K562 (cell line): ENCODE measurements at regions not wholly inside any gene's neighbourhood (a gene's known extent, or its start where the extent isn't known, plus 50 kb on each side); places are given as distances from the start of the nearest gene placed in this dataset.

Experiments used
- ATAC-seq: fragments of 200-7000 bp; cut with Tn5 transposase; 3 replicates; pipeline ENCODE4 v1.9.1; 2020; ENCODE audit warnings: moderate library complexity
- BruUV-seq: library from RNA; stranded (reverse); fragments of 400-500 nt; replicated peaks from 2 replicates; lab custom pipeline; 2021; lab: Mats Ljungman, UMichigan
- CTCF ChIA-PET: fragments of 300-600 bp; formaldehyde crosslinking; extraction: SDS; loops from one replicate; lab custom pipeline; 2021; ENCODE audit warnings: low intra/inter-chr PET ratio; lab: Yijun Ruan, JAX
- POLR2A ChIA-PET: fragments of 300-600, 350-650 bp; sonication (Branson Sonifier 250); formaldehyde crosslinking; extraction: SDS; loops from one replicate; lab custom pipeline; 2021; ENCODE audit warnings: antibody characterized with exemption, inconsistent platforms; lab: Yijun Ruan, JAX
- DNase-seq, 4 experiments: peaks; one replicate each; pipeline versions ENCODE4 v3.0.0 to v3.0.0-alpha.2; 2011 to 2018; ENCODE audit warnings: low spot score in 3 of 4, mixed read lengths in 3 of 4; ENCODE audit errors: extremely low read depth in 1 of 4
- FAIRE-seq: peaks from 2 replicates; lab custom pipeline; 2011; peaks lifted over from hg19 to GRCh38; lab: Jason Lieb, UNC
- H2AFZ ChIP-seq: 2 replicates; pipeline ENCODE4 v1.6.0; 2011; ENCODE audit warnings: low read depth, low read length, control low read depth, inconsistent platforms
- H3K27ac ChIP-seq: fragments of 200-600 bp; 3 replicates; pipeline ENCODE4 v1.8.0; 2011; ENCODE audit warnings: low read depth, mild to moderate bottlenecking, control low read depth, inconsistent platforms, low read length, moderate library complexity, mixed read lengths; ENCODE audit errors: extremely low read depth
- H3K27me3 ChIP-seq, 2 experiments: fragments of 300-600 bp in 1 of 2; 2 replicates in 1 of 2; 3 replicates in 1 of 2; pipeline versions ENCODE4 v1.6.0 to v1.8.0; 2011; ENCODE audit warnings: inconsistent platforms in 2 of 2, low read length in 2 of 2, mild to moderate bottlenecking in 1 of 2, mixed read lengths in 1 of 2, moderate library complexity in 1 of 2; ENCODE audit not compliant: control insufficient read depth in 2 of 2, insufficient read depth in 2 of 2
- H3K36me3 ChIP-seq: fragments of 300-600 bp; 3 replicates; pipeline ENCODE4 v1.8.0; 2011; ENCODE audit warnings: mild to moderate bottlenecking, low read length, inconsistent platforms; ENCODE audit not compliant: control insufficient read depth, insufficient read depth
- H3K4me1 ChIP-seq, 2 experiments: fragments of 200-600 bp in 1 of 2; replicated peaks in 1 of 2; 2 replicates in 1 of 2; 3 replicates in 1 of 2; pipeline versions ENCODE4 v1.5.1 to v1.8.0; 2011; ENCODE audit warnings: inconsistent platforms in 2 of 2, low read length in 2 of 2, mild to moderate bottlenecking in 1 of 2, mixed read lengths in 1 of 2, moderate library complexity in 1 of 2; ENCODE audit not compliant: control insufficient read depth in 2 of 2, insufficient read depth in 2 of 2
- H3K4me2 ChIP-seq: 2 replicates; pipeline ENCODE4 v1.6.1; 2011; ENCODE audit warnings: low read length, control low read depth, inconsistent platforms, mixed read lengths; ENCODE audit not compliant: insufficient read depth
- H3K4me3 ChIP-seq: fragments of 200-600 bp; sonication (generic), shearing (Covaris generic); 2 replicates; pipeline ENCODE4 v1.5.1; 2016; ENCODE audit warnings: control low read depth, inconsistent platforms
- H3K79me2 ChIP-seq: fragments of 200-600 bp; 3 replicates; pipeline ENCODE4 v1.8.0; 2011; ENCODE audit warnings: low read length, inconsistent platforms; ENCODE audit not compliant: control insufficient read depth, insufficient read depth
- H3K9ac ChIP-seq, 2 experiments: 2 replicates each; pipeline versions ENCODE4 v1.6.0 to v1.6.1; 2011; ENCODE audit warnings: low read depth in 2 of 2, low read length in 2 of 2, control low read depth in 1 of 2, inconsistent platforms in 1 of 2, mild to moderate bottlenecking in 1 of 2, mixed read lengths in 1 of 2; ENCODE audit not compliant: insufficient read depth in 1 of 2
- H3K9me1 ChIP-seq: one replicate; pipeline ENCODE4 v1.6.0; 2011; ENCODE audit warnings: inconsistent platforms, mild to moderate bottlenecking, low read length, moderate library complexity; ENCODE audit not compliant: control insufficient read depth, insufficient read depth
- H3K9me3 ChIP-seq: replicated peaks from 2 replicates; pipeline ENCODE4 v1.5.1; 2011; ENCODE audit warnings: low read depth, low read length, inconsistent platforms; ENCODE audit not compliant: control insufficient read depth, insufficient read depth
- H4K20me1 ChIP-seq: replicated peaks from 2 replicates; pipeline ENCODE4 v1.6.1; 2011; ENCODE audit warnings: low read length, inconsistent platforms, mixed read lengths; ENCODE audit not compliant: control insufficient read depth, insufficient read depth
- KDM1A ChIP-seq, 2 experiments: fragments of 450-650 bp; IDR thresholded peaks; 2 replicates each; pipeline ENCODE4 v1.6.1; 2016; ENCODE audit warnings: mild to moderate bottlenecking in 2 of 2
- NR2C2 ChIP-seq, 2 experiments: fragments of 200-800 bp in 1 of 2; sonication (Bioruptor generic) in 1 of 2; sonication (generic) in 1 of 2; formaldehyde crosslinking in 1 of 2; IDR thresholded peaks; 2 replicates each; pipeline versions ENCODE4 v1.6.1 to v1.8.0; 2016 to 2022; ENCODE audit warnings: mild to moderate bottlenecking in 1 of 2, missing compliant biosample characterization in 1 of 2, missing genetic modification characterization in 1 of 2, missing genetic modification reagents in 1 of 2
- NUFIP1 ChIP-seq: fragments of 450-650 bp; IDR thresholded peaks from 2 replicates; pipeline ENCODE4 v1.6.1; 2018; ENCODE audit not compliant: partially characterized antibody
- PTTG1 ChIP-seq: fragments of 450-650 bp; IDR thresholded peaks from 2 replicates; pipeline ENCODE4 v1.6.1; 2016; ENCODE audit warnings: low read depth, mild to moderate bottlenecking, missing genetic modification characterization, missing compliant biosample characterization
- RFX5 ChIP-seq: IDR thresholded peaks from 2 replicates; pipeline ENCODE4 v1.6.1; 2011; ENCODE audit warnings: low read depth, mild to moderate bottlenecking, improper control_type of control experiment, low read length
- SMAD4 ChIP-seq: fragments of 250-450 bp; sonication (Bioruptor Pico); conservative IDR thresholded peaks from 2 replicates; pipeline ENCODE4 v1.8.0; 2021; ENCODE audit warnings: inconsistent platforms, mild to moderate bottlenecking, moderate library complexity
- SRSF3 ChIP-seq: fragments of 200-400 bp; formaldehyde crosslinking; IDR thresholded peaks from 2 replicates; pipeline ENCODE4 v1.6.1; 2016; ENCODE audit warnings: mild to moderate bottlenecking, low read length, moderate library complexity; ENCODE audit not compliant: insufficient read depth
- TAF15 ChIP-seq: fragments of 200-400 bp; formaldehyde crosslinking; IDR thresholded peaks from 2 replicates; pipeline ENCODE4 v1.6.1; 2017; ENCODE audit warnings: mild to moderate bottlenecking, low read depth, low read length, moderate library complexity
- TEAD4 ChIP-seq, 2 experiments: sonication (generic) in 1 of 2; formaldehyde crosslinking in 1 of 2; IDR thresholded peaks; 2 replicates each; pipeline versions ENCODE4 v1.6.1 to v1.8.0; 2012 to 2022; ENCODE audit warnings: borderline replicate concordance in 1 of 2, inconsistent platforms in 1 of 2, low read length in 1 of 2, mild to moderate bottlenecking in 1 of 2, missing genetic modification reagents in 1 of 2
- ZNF695 ChIP-seq: fragments of 450-650 bp; formaldehyde crosslinking; IDR thresholded peaks from 2 replicates; pipeline ENCODE4 v1.4.0; 2020; ENCODE audit warnings: mild to moderate bottlenecking, moderate library complexity
- WGBS: fragments of 100-300 bp; shearing (Covaris generic); methylation state at CpG from one replicate; pipeline ENCODE4 v1.1.6; 2016; ENCODE audit warnings: low coverage, mixed read lengths; ENCODE audit not compliant: insufficient coverage; ENCODE audit errors: missing lambda C conversion rate; 5-methylcytosine and 5-hydroxymethylcytosine counted together
- in situ Hi-C: fragments of 300-500 bp; cut with MboI; formaldehyde crosslinking; loops from 4 replicates; pipeline ENCODE4 v1.15.0; 2018; ENCODE audit warnings: inconsistent platforms, mixed read lengths
- intact Hi-C: fragments of 100-400 bp; cut with micrococcal nuclease; formaldehyde crosslinking; loops from 2 replicates; pipeline ENCODE4 v1.14.2; 2022
- TF ChIP-seq, protein P1 (sequence below): sonication (generic); formaldehyde crosslinking; IDR thresholded peaks from 2 replicates; pipeline ENCODE4 v1.8.1; 2023; ENCODE audit warnings: mild to moderate bottlenecking, missing genetic modification reagents
- TF ChIP-seq, protein P2 (sequence below), 2 experiments: fragments of 450-650 bp in 1 of 2; sonication (generic) in 1 of 2; formaldehyde crosslinking in 1 of 2; IDR thresholded peaks in 1 of 2; conservative IDR thresholded peaks in 1 of 2; 2 replicates each; pipeline versions ENCODE4 v1.6.1 to v1.8.1; 2016 to 2023; ENCODE audit warnings: mild to moderate bottlenecking in 2 of 2, moderate library complexity in 2 of 2, inconsistent platforms in 1 of 2, missing genetic modification reagents in 1 of 2
- TF ChIP-seq, protein P3 (sequence below): fragments of 250-450 bp; sonication (Bioruptor Pico); IDR thresholded peaks from 2 replicates; pipeline ENCODE4 v1.8.0; 2021; ENCODE audit warnings: borderline replicate concordance, mild to moderate bottlenecking, moderate library complexity; ENCODE audit not compliant: poor library complexity, severe bottlenecking
- TF ChIP-seq, protein P4 (sequence below): fragments of 200-800 bp; sonication (Bioruptor generic); IDR thresholded peaks from 2 replicates; pipeline ENCODE4 v1.6.1; 2017; ENCODE audit warnings: missing genetic modification characterization, missing compliant biosample characterization

DNA sequence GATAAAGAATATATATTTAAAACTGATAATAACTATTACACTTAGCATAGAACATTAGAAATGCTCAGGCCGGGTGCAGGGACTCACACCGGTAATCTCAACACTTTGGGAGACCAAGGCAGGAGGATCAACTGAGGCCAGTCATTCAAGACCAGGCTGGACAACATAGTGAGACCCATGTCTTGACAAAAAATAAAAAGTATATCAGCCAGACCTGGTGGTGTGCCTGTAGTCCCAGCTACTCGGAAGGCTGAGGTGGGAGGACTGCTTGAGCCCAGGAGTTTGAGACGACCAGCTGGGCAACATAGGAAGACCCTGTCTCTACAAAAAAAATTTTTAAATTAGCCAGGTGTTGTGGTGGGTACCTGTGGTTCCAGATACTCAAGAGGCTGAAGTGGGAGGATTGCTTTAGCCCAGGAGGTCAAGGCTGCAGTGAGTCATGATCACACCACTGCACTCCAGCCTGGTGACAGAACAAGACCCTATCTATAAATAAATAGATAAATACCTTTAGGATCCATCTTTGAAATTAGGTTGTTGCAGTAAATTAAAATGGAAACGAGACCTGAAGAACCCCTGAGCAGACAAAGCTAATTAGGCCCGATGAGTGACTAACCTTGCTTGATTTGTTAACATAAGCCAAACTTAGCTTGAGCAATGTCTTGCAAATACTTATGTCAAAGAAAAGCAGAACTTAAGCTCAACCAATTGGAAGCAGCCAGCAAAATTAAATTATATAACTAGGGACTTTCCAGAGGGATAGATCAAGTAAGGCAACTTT lies 75.8 kb upstream of the E2F3 start:
- peak overlapping the region; percentile 23; the same call in 1 of the 2 replicates for H2AFZ ChIP-seq
- ATAC-seq (no peak; the same call in 2 of the 3 replicates), FAIRE-seq (no peak), DNase-seq (no peak)
- ChIA-PET CTCF (interaction anchor here (0.7 kb wide), 1 partner anchor 159 kb away, joined by 3 read pairs; no protein-coding TSS in a partner anchor), POLR2A (interaction anchor here (1.0 kb wide), 2 partner anchors 18 to 46 kb away, joined by 3 to 4 read pairs; no protein-coding TSS in a partner anchor)
- no peak overlapping the region for H3K9ac ChIP-seq
- H4K20me1 ChIP-seq: no peaks in the 10 kb centered on the region
- no peak overlapping the region for H3K27ac ChIP-seq
- intact Hi-C loops (no loop called here), in situ Hi-C loops (no loop called here)
- H3K9me3 ChIP-seq: no peaks in the 10 kb centered on the region
- BruUV-seq: no TSS peak
- H3K4me3 ChIP-seq: no peak overlapping the region
- H3K27me3 ChIP-seq: no peaks in the 10 kb centered on the region
- H3K4me1 ChIP-seq: peaks cover 4 to 6% of the 10 kb centered on the region in 2 experiments; a peak in 3 of 5 replicates
- H3K36me3 ChIP-seq: no peaks in the 10 kb centered on the region
- H3K9me1 ChIP-seq: no peaks in the 10 kb centered on the region
- WGBS: 43% methylated on average over 6 of the region's 6 CpGs
- H3K79me2 ChIP-seq: no peaks in the 10 kb centered on the region
- H3K4me2 ChIP-seq: no peak overlapping the region
- TF ChIP-seq ZNF695 (CRISPR knock-in tag): no peak
- TF ChIP-seq, protein P1, sequence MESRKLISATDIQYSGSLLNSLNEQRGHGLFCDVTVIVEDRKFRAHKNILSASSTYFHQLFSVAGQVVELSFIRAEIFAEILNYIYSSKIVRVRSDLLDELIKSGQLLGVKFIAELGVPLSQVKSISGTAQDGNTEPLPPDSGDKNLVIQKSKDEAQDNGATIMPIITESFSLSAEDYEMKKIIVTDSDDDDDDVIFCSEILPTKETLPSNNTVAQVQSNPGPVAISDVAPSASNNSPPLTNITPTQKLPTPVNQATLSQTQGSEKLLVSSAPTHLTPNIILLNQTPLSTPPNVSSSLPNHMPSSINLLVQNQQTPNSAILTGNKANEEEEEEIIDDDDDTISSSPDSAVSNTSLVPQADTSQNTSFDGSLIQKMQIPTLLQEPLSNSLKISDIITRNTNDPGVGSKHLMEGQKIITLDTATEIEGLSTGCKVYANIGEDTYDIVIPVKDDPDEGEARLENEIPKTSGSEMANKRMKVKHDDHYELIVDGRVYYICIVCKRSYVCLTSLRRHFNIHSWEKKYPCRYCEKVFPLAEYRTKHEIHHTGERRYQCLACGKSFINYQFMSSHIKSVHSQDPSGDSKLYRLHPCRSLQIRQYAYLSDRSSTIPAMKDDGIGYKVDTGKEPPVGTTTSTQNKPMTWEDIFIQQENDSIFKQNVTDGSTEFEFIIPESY: no peak
- no peak for TF ChIP-seq NR2C2 (CRISPR knock-in tag; IDR thresholded peaks at IDR 0.05)
- TF ChIP-seq NR2C2 (tag; IDR thresholded peaks at IDR 0.05): 0 out of 2 replicates have a peak, but pooled peaks have one; percentile 13
- TF ChIP-seq KDM1A (IDR thresholded peaks at IDR 0.05): 0 out of 4 replicates have a peak, but pooled peaks of 1 of the 2 experiments have one; percentile 7
- TF ChIP-seq, protein P2, sequence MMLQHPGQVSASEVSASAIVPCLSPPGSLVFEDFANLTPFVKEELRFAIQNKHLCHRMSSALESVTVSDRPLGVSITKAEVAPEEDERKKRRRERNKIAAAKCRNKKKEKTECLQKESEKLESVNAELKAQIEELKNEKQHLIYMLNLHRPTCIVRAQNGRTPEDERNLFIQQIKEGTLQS (IDR thresholded peaks at IDR 0.05): peak; percentile 31; the same call in 1 of the 2 replicates
- TF ChIP-seq, protein P2 (CRISPR knock-in tag; conservative IDR thresholded peaks at IDR 0.05): no peak
- no peak for TF ChIP-seq TEAD4 (IDR thresholded peaks at IDR 0.05; ENCODE audit: low read length)
- no peak for TF ChIP-seq TEAD4 (CRISPR knock-in tag; IDR thresholded peaks at IDR 0.05; ENCODE audit: borderline replicate concordance)
- no peak for TF ChIP-seq TAF15
- TF ChIP-seq PTTG1 (tag): no peak
- TF ChIP-seq, protein P3, sequence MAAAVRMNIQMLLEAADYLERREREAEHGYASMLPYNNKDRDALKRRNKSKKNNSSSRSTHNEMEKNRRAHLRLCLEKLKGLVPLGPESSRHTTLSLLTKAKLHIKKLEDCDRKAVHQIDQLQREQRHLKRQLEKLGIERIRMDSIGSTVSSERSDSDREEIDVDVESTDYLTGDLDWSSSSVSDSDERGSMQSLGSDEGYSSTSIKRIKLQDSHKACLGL: no peak
- TF ChIP-seq NUFIP1: no peak
- no peak for TF ChIP-seq SRSF3
- no peak for TF ChIP-seq SMAD4 (CRISPR knock-in tag)
- TF ChIP-seq, protein P4, sequence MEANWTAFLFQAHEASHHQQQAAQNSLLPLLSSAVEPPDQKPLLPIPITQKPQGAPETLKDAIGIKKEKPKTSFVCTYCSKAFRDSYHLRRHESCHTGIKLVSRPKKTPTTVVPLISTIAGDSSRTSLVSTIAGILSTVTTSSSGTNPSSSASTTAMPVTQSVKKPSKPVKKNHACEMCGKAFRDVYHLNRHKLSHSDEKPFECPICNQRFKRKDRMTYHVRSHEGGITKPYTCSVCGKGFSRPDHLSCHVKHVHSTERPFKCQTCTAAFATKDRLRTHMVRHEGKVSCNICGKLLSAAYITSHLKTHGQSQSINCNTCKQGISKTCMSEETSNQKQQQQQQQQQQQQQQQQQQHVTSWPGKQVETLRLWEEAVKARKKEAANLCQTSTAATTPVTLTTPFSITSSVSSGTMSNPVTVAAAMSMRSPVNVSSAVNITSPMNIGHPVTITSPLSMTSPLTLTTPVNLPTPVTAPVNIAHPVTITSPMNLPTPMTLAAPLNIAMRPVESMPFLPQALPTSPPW (CRISPR knock-in tag): no peak
- no peak for TF ChIP-seq RFX5
